Transverse colon (tissue), 4 donors: ENCODE measurements at regions not wholly inside any gene's neighbourhood (a gene's known extent, or its start where the extent isn't known, plus 50 kb on each side); places are given as distances from the start of the nearest gene placed in this dataset.

Experiments
- DNase-seq: peaks from one replicate; pipeline ENCODE4 v3.0.0-alpha.2; 2019
- H3K27ac ChIP-seq, 4 donors: fragments of 200-600 bp; sonication (generic); 2 replicates each; pipeline ENCODE4 v1.5.1; 2016 to 2018; ENCODE audit warnings: inconsistent platforms in 4 of 4
- H3K27me3 ChIP-seq: fragments of 200-600 bp; sonication (generic); 2 replicates; pipeline ENCODE4 v1.5.1; 2017; ENCODE audit warnings: inconsistent platforms
- H3K36me3 ChIP-seq, 4 donors: fragments of 200-600 bp; sonication (generic); 2 replicates each; pipeline ENCODE4 v1.5.1; 2017 to 2019; ENCODE audit warnings: inconsistent platforms in 4 of 4
- H3K4me1 ChIP-seq, 4 donors: fragments of 200-600 bp; sonication (generic); 2 replicates each; pipeline ENCODE4 v1.5.1; 2017 to 2020; ENCODE audit warnings: inconsistent platforms in 4 of 4
- H3K4me3 ChIP-seq, 4 donors: fragments of 200-600 bp; sonication (generic); 1 replicate in 1 of 4; 2 replicates in 3 of 4; pipeline versions ENCODE4 v1.5.1 to v1.6.1; 2017 to 2019; ENCODE audit warnings: inconsistent platforms in 4 of 4
- H3K9me3 ChIP-seq, 2 donors: fragments of 200-600 bp; sonication (generic); 2 replicates each; pipeline ENCODE4 v1.5.1; 2017 to 2019; ENCODE audit warnings: inconsistent platforms in 2 of 2
- EP300 ChIP-seq: sonication (generic); formaldehyde crosslinking; IDR thresholded peaks from one replicate; pipeline ENCODE4 v1.6.1; 2017; ENCODE audit warnings: antibody characterized with exemption, low read depth
- POLR2A ChIP-seq: fragments of 450-650 bp; IDR thresholded peaks from one replicate; pipeline ENCODE4 v1.6.1; 2016; ENCODE audit warnings: antibody characterized with exemption, mild to moderate bottlenecking, moderate library complexity
- POLR2AphosphoS5 ChIP-seq, 3 donors: sonication (generic); formaldehyde crosslinking; IDR thresholded peaks; one replicate each; pipeline ENCODE4 v1.6.1; 2016; ENCODE audit warnings: antibody characterized with exemption in 3 of 3
- WGBS, 2 donors: methylation state at CpG; one replicate each; pipeline ENCODE4 v1.1.5; 2018; ENCODE audit warnings: low coverage in 1 of 2; 5-methylcytosine and 5-hydroxymethylcytosine counted together
- in situ Hi-C, 4 donors: fragments of 200-750 bp; cut with MboI; loops; one replicate each; pipeline versions ENCODE4 v1.15.0 to v1.15.1; 2017; ENCODE audit warnings: low sequenced_read_pairs in 3 of 4, low pct_ligation_motif_present in 1 of 4, low pct_unique_long_range_greater_than_20kb in 1 of 4
- intact Hi-C: fragments of 100-400 bp; cut with DNase I; formaldehyde crosslinking; loops from one replicate; pipeline ENCODE4 v1.15.1; 2023; ENCODE audit warnings: low total_unique reads
- TF ChIP-seq, protein P1 (sequence below), 5 experiments: fragments of 200-600 bp in 3 of 5; fragments of 450-650 bp in 2 of 5; sonication (generic) in 3 of 5; IDR thresholded peaks; 1 replicate in 2 of 5; 2 replicates in 3 of 5; pipeline ENCODE4 v1.5.1; 2016 to 2017; ENCODE audit warnings: antibody characterized with exemption in 5 of 5, inconsistent platforms in 3 of 5, mild to moderate bottlenecking in 2 of 5, moderate library complexity in 1 of 5

DNA sequence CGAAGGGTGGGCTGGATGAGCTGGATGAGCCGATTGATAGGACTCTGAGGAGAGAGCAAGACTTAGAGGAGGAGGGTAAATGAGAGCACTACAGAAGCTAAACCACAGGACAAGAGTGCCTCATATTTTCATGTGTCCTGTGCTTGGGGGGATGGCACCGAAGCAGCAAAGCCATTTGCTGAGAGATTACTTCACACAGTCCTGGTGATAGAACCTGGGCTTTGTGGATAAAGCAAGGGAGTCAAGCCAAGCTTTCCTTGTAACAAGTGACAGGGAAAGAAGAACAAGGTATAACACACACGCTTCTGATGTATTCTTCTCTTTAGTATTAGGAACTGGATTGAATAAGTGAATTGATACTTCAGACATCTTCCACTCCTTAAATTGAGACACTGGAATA, 253.7 kb downstream of the ANKRD7 start:
- no peak for DNase-seq
- H3K4me1 ChIP-seq, result no peaks in the 10 kb centered on the region
- 85 to 86% methylated on average over 4 of the region's 4 CpGs for WGBS, 2 donors
- in situ Hi-C loops (no loop called here), intact Hi-C loops (no loop called here)
- H3K36me3 ChIP-seq, result no peaks in the 10 kb centered on the region
- H3K9me3 ChIP-seq, result no peaks in the 10 kb centered on the region
- H3K4me3 ChIP-seq, result no peak overlapping the region
- H3K27ac ChIP-seq, result no peak overlapping the region
- no peaks in the 10 kb centered on the region for H3K27me3 ChIP-seq
- TF ChIP-seq POLR2A, result no peak
- no peak for TF ChIP-seq EP300
- TF ChIP-seq, protein P1, sequence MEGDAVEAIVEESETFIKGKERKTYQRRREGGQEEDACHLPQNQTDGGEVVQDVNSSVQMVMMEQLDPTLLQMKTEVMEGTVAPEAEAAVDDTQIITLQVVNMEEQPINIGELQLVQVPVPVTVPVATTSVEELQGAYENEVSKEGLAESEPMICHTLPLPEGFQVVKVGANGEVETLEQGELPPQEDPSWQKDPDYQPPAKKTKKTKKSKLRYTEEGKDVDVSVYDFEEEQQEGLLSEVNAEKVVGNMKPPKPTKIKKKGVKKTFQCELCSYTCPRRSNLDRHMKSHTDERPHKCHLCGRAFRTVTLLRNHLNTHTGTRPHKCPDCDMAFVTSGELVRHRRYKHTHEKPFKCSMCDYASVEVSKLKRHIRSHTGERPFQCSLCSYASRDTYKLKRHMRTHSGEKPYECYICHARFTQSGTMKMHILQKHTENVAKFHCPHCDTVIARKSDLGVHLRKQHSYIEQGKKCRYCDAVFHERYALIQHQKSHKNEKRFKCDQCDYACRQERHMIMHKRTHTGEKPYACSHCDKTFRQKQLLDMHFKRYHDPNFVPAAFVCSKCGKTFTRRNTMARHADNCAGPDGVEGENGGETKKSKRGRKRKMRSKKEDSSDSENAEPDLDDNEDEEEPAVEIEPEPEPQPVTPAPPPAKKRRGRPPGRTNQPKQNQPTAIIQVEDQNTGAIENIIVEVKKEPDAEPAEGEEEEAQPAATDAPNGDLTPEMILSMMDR (IDR thresholded peaks at IDR 0.05), result no peak
- TF ChIP-seq POLR2AphosphoS5 (IDR thresholded peaks at IDR 0.05), result no peak

DNA sequence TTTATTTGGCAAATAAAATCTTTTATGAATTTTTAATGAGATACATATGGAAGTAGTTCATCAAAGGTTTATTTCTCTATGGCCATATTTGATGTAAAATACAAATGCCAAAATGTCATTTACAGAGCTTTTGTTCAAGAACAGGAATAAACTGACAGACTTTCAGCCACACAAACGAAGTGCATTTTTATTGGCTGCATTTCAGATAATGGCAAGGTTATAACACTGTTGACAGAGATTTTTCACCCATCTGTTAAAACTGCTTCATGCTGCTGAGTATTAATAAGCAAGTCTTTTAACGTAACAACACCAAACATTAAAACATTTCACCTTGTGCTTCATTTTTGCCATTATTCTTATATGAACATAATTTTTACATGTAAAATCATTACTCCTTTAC, 254.4 kb downstream of the ANKRD7 start:
- in situ Hi-C loops, result no loop called here
- 40 to 51% methylated on average over 2 of the region's 2 CpGs for WGBS, 2 donors
- H3K9me3 ChIP-seq, result no peaks in the 10 kb centered on the region
- no peaks in the 10 kb centered on the region for H3K4me1 ChIP-seq
- no peak overlapping the region for H3K4me3 ChIP-seq
- TF ChIP-seq EP300, result no peak
- TF ChIP-seq, protein P1 (IDR thresholded peaks at IDR 0.05), result no peak
- TF ChIP-seq POLR2AphosphoS5 (IDR thresholded peaks at IDR 0.05), result no peak
- TF ChIP-seq POLR2A, result no peak
- no peak for DNase-seq
- intact Hi-C loops, result no loop called here
- H3K27ac ChIP-seq, result no peak overlapping the region
- no peaks in the 10 kb centered on the region for H3K36me3 ChIP-seq
- no peaks in the 10 kb centered on the region for H3K27me3 ChIP-seq

DNA sequence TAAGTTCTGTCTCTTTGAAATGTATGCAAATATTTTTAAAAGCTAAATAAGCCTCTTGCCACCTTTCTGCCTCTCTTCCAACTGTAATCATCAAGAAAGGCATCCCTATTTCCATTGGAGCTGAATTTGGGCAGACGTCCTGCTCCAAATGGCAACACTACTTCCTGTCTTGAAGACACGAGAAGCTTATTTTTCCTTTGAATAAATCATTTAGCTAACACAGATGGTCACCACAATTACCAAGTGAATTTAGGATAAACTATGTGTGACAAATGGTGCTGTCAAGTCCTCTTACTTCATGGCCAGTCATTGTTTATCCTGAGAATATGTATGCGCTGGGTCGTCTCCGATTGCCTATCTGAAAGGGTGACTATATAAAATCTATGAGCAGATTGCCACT, 268.0 kb downstream of the ANKRD7 start:
- 47 to 64% methylated on average over 5 of the region's 5 CpGs for WGBS, 2 donors
- Histone ChIP-seq H3K4me3 (no peak overlapping the region), H3K27me3 (no peaks in the 10 kb centered on the region), H3K36me3 (no peaks in the 10 kb centered on the region), H3K4me1 (no peaks in the 10 kb centered on the region), H3K9me3 (no peaks in the 10 kb centered on the region), H3K27ac (no peak overlapping the region)
- TF ChIP-seq POLR2AphosphoS5 (IDR thresholded peaks at IDR 0.05), result no peak
- TF ChIP-seq, protein P1 (IDR thresholded peaks at IDR 0.05), result no peak
- TF ChIP-seq POLR2A, result no peak
- no peak for TF ChIP-seq EP300
- intact Hi-C loops, result no loop called here
- in situ Hi-C loops, result no loop called here
- no peak for DNase-seq

DNA sequence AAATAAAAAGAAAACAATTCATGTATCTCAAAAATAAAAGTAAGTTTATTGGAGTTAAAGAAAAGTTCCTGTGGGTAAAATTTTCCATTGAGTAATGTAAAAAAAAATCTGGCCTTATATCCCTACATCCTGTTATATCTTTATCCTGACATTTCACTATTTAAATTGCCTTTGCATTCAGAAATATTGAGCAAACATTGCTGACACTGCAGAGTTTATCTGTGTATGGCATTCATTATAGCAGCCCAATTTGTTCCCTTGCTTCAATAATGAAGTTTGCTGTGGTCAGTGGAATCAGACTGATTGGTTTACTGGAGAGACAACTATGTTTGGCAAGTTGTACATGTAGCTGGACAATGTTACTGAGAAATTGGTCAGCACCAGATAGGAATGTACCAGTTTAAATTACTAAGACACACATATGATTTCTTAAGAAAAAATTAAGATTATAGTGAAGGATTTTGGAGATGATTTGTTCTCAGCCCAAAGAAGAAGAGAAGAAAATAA, 271.7 kb downstream of the ANKRD7 start:
- Histone ChIP-seq H3K4me1 (no peaks in the 10 kb centered on the region), H3K27ac (no peak overlapping the region), H3K36me3 (no peaks in the 10 kb centered on the region), H3K4me3 (no peak overlapping the region), H3K9me3 (no peaks in the 10 kb centered on the region), H3K27me3 (no peaks in the 10 kb centered on the region)
- no peak for TF ChIP-seq POLR2AphosphoS5 (IDR thresholded peaks at IDR 0.05)
- TF ChIP-seq EP300, result no peak
- no peak for TF ChIP-seq POLR2A
- TF ChIP-seq, protein P1 (IDR thresholded peaks at IDR 0.05), result no peak
- intact Hi-C loops, result no loop called here
- no peak for DNase-seq
- in situ Hi-C loops, result no loop called here
